Activated T-cell treated with anti-CD3 and anti-CD28 coated beads, Interleukin-2, amount 50 U/mL, for 24 hours (primary cell): ENCODE measurements at regions not wholly inside any gene's neighbourhood (a gene's known extent, or its start where the extent isn't known, plus 50 kb on each side); places are given as distances from the start of the nearest gene placed in this dataset.

Source experiments
- DNase-seq: peaks from one replicate; pipeline ENCODE4 v3.0.0-alpha.2; 2020
- H3K27ac Mint-ChIP-seq: 2 replicates; pipeline ENCODE4 v1.8.0; 2020; ENCODE audit warnings: mild to moderate bottlenecking, mixed read lengths
- H3K27me3 Mint-ChIP-seq: 2 replicates; pipeline ENCODE4 v1.8.0; 2020; ENCODE audit warnings: mixed read lengths
- H3K36me3 Mint-ChIP-seq: 2 replicates; pipeline ENCODE4 v1.8.0; 2020; ENCODE audit warnings: low read depth, mixed read lengths
- H3K4me1 Mint-ChIP-seq: 2 replicates; pipeline ENCODE4 v1.8.0; 2020; ENCODE audit warnings: low read depth, mixed read lengths
- H3K4me3 Mint-ChIP-seq: 2 replicates; pipeline ENCODE4 v1.8.0; 2020; ENCODE audit warnings: mild to moderate bottlenecking, moderate library complexity, mixed read lengths
- H3K9me3 Mint-ChIP-seq: 2 replicates; pipeline ENCODE4 v1.8.0; 2020; ENCODE audit warnings: mixed read lengths

DNA sequence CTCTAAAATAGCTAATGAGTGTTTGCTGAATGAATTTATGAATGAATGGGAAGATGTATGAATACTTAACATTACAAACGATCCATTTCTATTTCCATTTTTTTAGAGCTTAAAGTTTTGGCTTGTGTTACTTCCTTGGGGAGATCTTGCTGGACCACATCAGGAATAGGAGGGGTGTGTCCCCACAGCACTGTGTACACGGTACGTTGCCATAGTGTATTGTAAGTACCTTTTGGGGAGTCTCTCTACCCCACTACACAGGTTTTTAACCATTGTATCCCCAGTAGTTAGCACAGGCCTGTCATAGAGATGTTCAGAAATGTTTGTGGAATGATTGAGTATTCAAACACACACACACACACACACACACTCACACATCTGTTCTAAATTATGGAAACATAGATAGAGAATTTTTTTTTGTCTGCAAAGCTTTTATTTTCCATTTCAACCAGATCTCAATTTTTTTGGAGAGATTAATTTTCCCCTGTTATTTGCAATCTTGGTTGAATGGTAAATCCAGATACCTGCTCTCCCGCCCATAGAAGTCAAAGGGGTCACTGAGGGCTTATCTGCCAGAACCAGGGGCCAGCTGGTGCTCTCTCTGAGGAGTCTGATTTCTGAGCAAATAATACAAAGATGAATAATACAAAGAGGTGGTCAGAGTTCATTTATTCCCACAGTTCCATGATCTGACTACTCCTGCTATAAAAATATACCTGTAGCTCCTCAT, 471.0 kb downstream of the INSC start:
- H3K36me3 Mint-ChIP-seq = no peaks in the 10 kb centered on the region
- no peak for DNase-seq
- H3K4me3 Mint-ChIP-seq = no peak overlapping the region
- H3K27me3 Mint-ChIP-seq = no peaks in the 10 kb centered on the region
- H3K27ac Mint-ChIP-seq = no peak overlapping the region
- no peaks in the 10 kb centered on the region for H3K9me3 Mint-ChIP-seq
- H3K4me1 Mint-ChIP-seq = no peaks in the 10 kb centered on the region

DNA sequence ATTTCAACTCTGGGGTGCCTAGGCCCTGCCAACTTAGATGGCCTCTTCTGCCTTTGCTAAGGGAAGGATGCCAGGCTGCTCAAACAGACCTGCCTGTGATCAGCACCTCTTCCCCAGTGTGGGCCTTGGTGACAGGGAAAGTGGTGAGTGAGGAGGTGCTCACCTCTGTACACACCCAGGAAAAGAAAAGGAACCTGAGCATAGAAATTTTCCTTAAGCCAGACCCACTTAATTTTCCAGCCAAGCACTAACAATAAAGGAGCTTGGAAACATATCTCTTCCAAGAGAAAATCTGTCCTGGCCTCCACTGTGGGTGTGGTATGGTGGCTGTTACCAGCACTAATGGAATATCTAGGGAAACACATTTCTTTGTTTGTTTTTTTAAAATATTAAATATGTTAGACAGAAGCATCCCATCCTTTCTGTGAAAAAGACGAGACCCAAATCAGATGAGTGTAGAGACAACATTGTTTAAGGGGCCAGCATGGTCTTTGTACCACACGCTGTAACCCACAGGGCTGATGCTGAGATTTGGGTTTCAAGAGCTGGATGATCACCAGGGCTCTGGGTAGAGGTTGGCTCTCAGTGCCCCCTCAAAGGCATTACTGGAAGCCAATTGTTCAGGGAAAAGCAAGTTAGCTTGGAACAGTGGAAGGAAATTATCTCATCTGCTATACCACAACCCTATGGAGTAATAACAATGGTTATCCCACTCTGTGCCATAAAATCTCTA, 472.2 kb downstream of the INSC start:
- Mint-ChIP-seq H3K27ac (no peak overlapping the region), H3K9me3 (no peaks in the 10 kb centered on the region), H3K4me3 (no peak overlapping the region), H3K4me1 (no peaks in the 10 kb centered on the region), H3K27me3 (no peaks in the 10 kb centered on the region), H3K36me3 (no peaks in the 10 kb centered on the region)
- DNase-seq = no peak

- Mint-ChIP-seq H3K27me3 (no peaks in the 10 kb centered on the region), H3K4me3 (no peak overlapping the region), H3K4me1 (no peaks in the 10 kb centered on the region), H3K9me3 (no peaks in the 10 kb centered on the region), H3K36me3 (no peaks in the 10 kb centered on the region), H3K27ac (no peak overlapping the region)
- DNase-seq = no peak
Measured at GRCh38 chr11:15589070-15589626, 474.4 kb downstream of the INSC start.

DNA sequence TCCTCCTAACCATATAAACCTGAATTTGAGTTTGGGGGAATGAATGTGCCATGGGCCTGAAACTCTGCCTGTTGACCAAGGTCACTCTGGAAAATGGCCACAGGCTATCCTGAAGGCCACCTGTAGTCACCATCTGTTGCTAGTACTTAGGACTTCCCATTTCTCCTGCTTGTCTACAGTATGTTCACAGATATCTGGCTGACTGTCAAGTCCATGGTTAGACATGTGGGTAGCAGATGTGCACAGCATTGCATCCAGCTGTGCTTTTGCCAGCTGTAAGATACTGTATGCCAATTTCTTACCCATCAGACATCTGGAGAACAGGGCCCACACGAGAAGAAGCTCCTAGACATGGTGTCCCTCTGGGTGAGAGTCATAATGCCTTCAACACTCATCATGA, 475.4 kb downstream of the INSC start:
- DNase-seq = no peak
- no peak overlapping the region for H3K27ac Mint-ChIP-seq
- no peak overlapping the region for H3K4me3 Mint-ChIP-seq
- no peaks in the 10 kb centered on the region for H3K9me3 Mint-ChIP-seq
- no peaks in the 10 kb centered on the region for H3K4me1 Mint-ChIP-seq
- no peaks in the 10 kb centered on the region for H3K27me3 Mint-ChIP-seq
- H3K36me3 Mint-ChIP-seq = no peaks in the 10 kb centered on the region

GRCh38 chr11:15591112-15591537, 476.4 kb downstream of the INSC start:
- Mint-ChIP-seq H3K9me3 (no peaks in the 10 kb centered on the region), H3K4me1 (no peaks in the 10 kb centered on the region), H3K27ac (no peak overlapping the region), H3K27me3 (no peaks in the 10 kb centered on the region), H3K4me3 (no peak overlapping the region), H3K36me3 (no peaks in the 10 kb centered on the region)
- no peak for DNase-seq

DNA sequence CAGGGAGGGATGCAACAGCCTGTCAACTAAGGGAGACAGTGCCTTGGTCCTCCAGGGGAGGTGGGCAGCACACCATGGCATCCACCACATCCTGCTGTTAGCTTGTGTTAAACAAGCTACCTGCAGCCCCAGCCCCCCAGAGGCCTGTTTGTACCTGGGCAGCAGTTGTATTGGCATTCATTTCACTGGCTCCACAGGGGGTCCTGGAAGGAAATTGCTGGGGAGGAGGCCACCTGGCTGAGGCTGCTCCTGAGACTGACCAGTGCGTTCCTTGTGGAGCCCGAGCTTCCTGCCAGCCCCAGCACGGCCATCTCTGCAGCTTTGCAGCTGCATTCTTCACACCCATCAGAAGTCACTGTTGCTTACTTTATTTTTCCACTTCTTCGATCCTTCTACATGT, 479.9 kb downstream of the INSC start:
- Mint-ChIP-seq H3K9me3 (no peaks in the 10 kb centered on the region), H3K27me3 (no peaks in the 10 kb centered on the region), H3K4me3 (no peak overlapping the region), H3K36me3 (no peaks in the 10 kb centered on the region), H3K4me1 (no peaks in the 10 kb centered on the region), H3K27ac (no peak overlapping the region)
- DNase-seq = no peak

GRCh38 chr11:15599376-15599775, 484.7 kb downstream of the INSC start:
- Mint-ChIP-seq H3K27me3 (no peaks in the 10 kb centered on the region), H3K36me3 (no peaks in the 10 kb centered on the region), H3K4me3 (no peak overlapping the region), H3K27ac (no peak overlapping the region), H3K4me1 (no peaks in the 10 kb centered on the region), H3K9me3 (no peaks in the 10 kb centered on the region)
- no peak for DNase-seq

DNA sequence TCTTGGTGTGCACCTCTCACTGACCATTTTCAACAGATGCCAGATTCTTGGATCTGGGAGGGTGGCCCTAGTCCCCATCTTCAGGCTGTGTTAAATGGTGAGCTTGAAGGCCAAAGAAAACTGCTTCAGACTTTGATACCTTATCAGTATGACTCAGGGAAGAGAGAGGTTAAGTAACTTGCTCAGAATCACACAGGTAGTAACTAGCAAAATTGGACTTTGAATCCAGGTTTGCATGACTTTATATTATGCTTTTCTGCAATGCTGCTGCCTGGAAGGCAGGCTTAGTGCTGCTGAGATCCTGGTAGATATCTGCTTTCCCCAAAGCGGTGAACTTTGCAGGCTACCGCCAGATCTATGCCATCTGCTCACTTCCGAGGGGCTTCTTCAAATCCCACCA, 487.3 kb downstream of the INSC start:
- Mint-ChIP-seq H3K36me3 (no peaks in the 10 kb centered on the region), H3K4me1 (no peaks in the 10 kb centered on the region), H3K27ac (no peak overlapping the region), H3K4me3 (no peak overlapping the region), H3K9me3 (no peaks in the 10 kb centered on the region), H3K27me3 (no peaks in the 10 kb centered on the region)
- no peak for DNase-seq

- H3K4me1 Mint-ChIP-seq = no peaks in the 10 kb centered on the region
- H3K9me3 Mint-ChIP-seq = no peaks in the 10 kb centered on the region
- H3K36me3 Mint-ChIP-seq = no peaks in the 10 kb centered on the region
- H3K4me3 Mint-ChIP-seq = no peak overlapping the region
- H3K27ac Mint-ChIP-seq = no peak overlapping the region
- DNase-seq = no peak
- no peaks in the 10 kb centered on the region for H3K27me3 Mint-ChIP-seq
Measured at GRCh38 chr11:15602785-15603567, 488.3 kb downstream of the INSC start.

- Mint-ChIP-seq H3K27me3 (no peaks in the 10 kb centered on the region), H3K4me3 (no peak overlapping the region), H3K27ac (no peak overlapping the region), H3K36me3 (no peaks in the 10 kb centered on the region), H3K9me3 (no peaks in the 10 kb centered on the region), H3K4me1 (no peaks in the 10 kb centered on the region)
- DNase-seq = no peak
Measured at GRCh38 chr11:15605094-15605493, 490.4 kb downstream of the INSC start.

DNA sequence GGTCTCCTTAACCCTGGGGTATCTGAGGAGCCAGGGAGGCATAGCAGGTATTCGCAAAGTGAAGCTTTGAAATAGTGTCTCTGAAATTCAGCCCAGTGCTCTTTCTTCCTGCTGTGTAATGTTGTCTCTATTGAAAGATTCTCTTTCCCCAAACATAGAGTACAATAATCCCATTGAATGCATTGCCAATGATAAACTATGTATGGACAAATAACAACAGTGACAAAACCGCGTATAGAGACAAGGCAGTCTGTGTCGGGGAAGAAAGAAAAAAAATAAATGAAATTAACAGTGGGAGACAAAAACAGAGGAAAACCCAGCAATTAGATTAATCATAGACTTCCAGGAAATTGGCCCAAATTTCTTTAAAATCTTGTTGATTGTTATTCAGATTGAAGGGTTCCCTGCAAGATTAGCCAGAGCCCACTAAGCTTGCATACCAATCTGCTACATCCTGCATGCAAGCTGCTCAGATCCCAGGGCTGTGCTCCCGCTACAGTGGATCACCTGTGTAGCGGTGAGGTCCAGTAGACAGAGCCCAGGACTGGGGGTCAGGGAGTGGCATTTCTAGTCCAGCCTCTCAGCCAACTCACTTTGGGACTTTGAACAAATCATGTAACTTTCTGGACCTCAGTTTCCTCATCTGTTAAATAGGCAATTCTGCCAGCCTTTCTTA, 492.8 kb downstream of the INSC start:
- Mint-ChIP-seq H3K4me3 (no peak overlapping the region), H3K27ac (no peak overlapping the region), H3K9me3 (no peaks in the 10 kb centered on the region), H3K27me3 (no peaks in the 10 kb centered on the region), H3K36me3 (no peaks in the 10 kb centered on the region), H3K4me1 (no peaks in the 10 kb centered on the region)
- DNase-seq = no peak

DNA sequence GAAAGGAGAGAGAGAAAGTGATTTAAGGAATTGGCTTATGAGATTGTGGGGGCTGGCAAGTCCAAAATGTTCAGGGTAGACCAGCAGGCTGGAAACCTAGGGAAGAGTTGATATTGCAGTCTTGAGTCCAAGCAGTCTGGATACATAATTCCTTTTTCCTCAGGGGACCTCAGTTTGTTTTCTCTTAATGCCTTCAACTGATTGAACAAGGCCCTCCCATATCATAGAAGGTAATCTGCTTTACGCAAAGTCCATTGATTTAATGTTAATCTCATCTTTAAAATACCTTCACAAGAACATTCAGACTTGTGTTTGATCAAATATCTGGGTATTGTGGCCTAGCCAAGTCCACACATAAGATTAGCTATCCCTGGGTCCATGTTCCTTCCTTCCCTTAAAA, 494.7 kb downstream of the INSC start:
- Mint-ChIP-seq H3K36me3 (no peaks in the 10 kb centered on the region), H3K27ac (no peak overlapping the region), H3K4me1 (no peaks in the 10 kb centered on the region), H3K4me3 (no peak overlapping the region), H3K9me3 (no peaks in the 10 kb centered on the region), H3K27me3 (no peaks in the 10 kb centered on the region)
- no peak for DNase-seq

DNA sequence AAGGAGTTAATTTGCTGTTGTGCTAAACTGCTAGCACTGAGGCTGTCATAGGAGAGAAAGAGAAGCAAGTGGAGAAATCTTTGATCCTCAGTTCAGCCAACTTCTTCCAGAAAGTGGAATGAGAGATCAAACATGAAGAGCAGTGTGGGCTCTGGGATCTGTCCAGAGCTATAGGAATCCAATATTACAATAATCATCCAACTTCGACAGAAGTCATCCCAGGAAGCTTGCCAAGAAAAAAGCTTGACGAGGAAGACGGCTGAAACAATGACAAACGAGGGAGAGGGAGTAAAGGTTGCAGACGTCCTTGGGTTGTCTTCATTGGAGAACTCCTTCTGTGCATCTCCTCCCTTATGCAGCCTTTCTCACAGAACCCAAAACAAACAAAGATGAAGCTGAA, 496.2 kb downstream of the INSC start:
- no peaks in the 10 kb centered on the region for H3K4me1 Mint-ChIP-seq

DNA sequence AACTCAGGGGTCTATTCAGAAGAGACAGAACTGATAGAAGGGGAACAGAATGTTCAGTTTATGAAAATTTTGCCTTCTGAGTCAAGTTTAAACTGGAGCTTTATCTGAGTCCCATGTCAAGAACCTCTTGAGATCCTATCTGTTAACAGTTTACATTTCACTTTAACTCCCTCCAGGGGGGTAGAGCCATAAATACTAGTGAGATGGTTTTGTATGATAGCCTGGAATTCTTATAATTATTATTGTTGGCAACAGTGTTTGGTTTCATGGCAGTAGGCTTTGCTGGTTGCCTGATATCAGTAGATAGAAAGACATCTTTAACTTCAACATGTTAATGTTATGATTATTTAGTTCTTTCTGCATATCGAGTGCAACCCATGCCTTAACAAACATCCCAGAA, 498.5 kb downstream of the INSC start:
- Mint-ChIP-seq H3K36me3 (no peaks in the 10 kb centered on the region), H3K27me3 (no peaks in the 10 kb centered on the region), H3K27ac (no peak overlapping the region), H3K4me3 (no peak overlapping the region), H3K9me3 (no peaks in the 10 kb centered on the region), H3K4me1 (no peaks in the 10 kb centered on the region)
- no peak for DNase-seq

More for the DNA sequence above, 496.2 kb downstream of the INSC start:
- no peak overlapping the region for H3K27ac Mint-ChIP-seq
- H3K36me3 Mint-ChIP-seq = no peaks in the 10 kb centered on the region
- no peak overlapping the region for H3K4me3 Mint-ChIP-seq
- no peak for DNase-seq
- no peaks in the 10 kb centered on the region for H3K27me3 Mint-ChIP-seq
- no peaks in the 10 kb centered on the region for H3K9me3 Mint-ChIP-seq
